Left ventricle myocardium inferior (tissue), 1 donor: ENCODE measurements at regions not wholly inside any gene's neighbourhood (a gene's known extent, or its start where the extent isn't known, plus 50 kb on each side); places are given as distances from the start of the nearest gene placed in this dataset.

Experiments
- DNase-seq: peaks from one replicate; pipeline ENCODE4 v3.0.0-alpha.2; 2020
- H3K27ac ChIP-seq: fragments of 200-600 bp; replicated peaks from 2 replicates; pipeline ENCODE4 v1.8.0; 2021
- H3K27me3 ChIP-seq: fragments of 200-600 bp; 2 replicates; pipeline ENCODE4 v1.8.0; 2021; ENCODE audit warnings: low read depth
- H3K36me3 ChIP-seq: fragments of 200-600 bp; 2 replicates; pipeline ENCODE4 v1.8.0; 2021
- H3K4me1 ChIP-seq: fragments of 200-600 bp; 2 replicates; pipeline ENCODE4 v1.8.0; 2021
- H3K4me3 ChIP-seq: fragments of 200-600 bp; 2 replicates; pipeline ENCODE4 v1.8.0; 2021; ENCODE audit warnings: mild to moderate bottlenecking, moderate library complexity
- H3K9me3 ChIP-seq: fragments of 200-600 bp; replicated peaks from 2 replicates; pipeline ENCODE4 v1.8.0; 2021
- CTCF ChIP-seq: fragments of 200-600 bp; IDR thresholded peaks from 2 replicates; pipeline ENCODE4 v1.8.0; 2021; ENCODE audit warnings: antibody characterized with exemption, mild to moderate bottlenecking, borderline replicate concordance
- intact Hi-C: fragments of 100-400 bp; cut with micrococcal nuclease; formaldehyde crosslinking; loops from one replicate; pipeline ENCODE4 v1.11.0; 2022
- donor health status: DM: no; HTN: yes; CAD: no; lungs with severe emphysema.

- Histone ChIP-seq H3K27ac (no peak overlapping the region), H3K9me3 (no peaks in the 10 kb centered on the region), H3K4me3 (no peak overlapping the region), H3K4me1 (no peaks in the 10 kb centered on the region), H3K36me3 (no peaks in the 10 kb centered on the region), H3K27me3 (no peaks in the 10 kb centered on the region)
- no peak for DNase-seq
- intact Hi-C loops: no loop called here
- TF ChIP-seq CTCF: no peak
Observed at GRCh38 chr13:38166116-38166515, 183.5 kb upstream of the UFM1 start.

- no peaks in the 10 kb centered on the region for H3K4me1 ChIP-seq
- H3K9me3 ChIP-seq: no peaks in the 10 kb centered on the region
- H3K36me3 ChIP-seq: no peaks in the 10 kb centered on the region
- no peak for DNase-seq
- TF ChIP-seq CTCF: no peak
- no peaks in the 10 kb centered on the region for H3K27me3 ChIP-seq
- intact Hi-C loops: no loop called here
- no peak overlapping the region for H3K27ac ChIP-seq
- H3K4me3 ChIP-seq: no peak overlapping the region
Observed at GRCh38 chr13:38160131-38160530, 189.5 kb upstream of the UFM1 start.

GRCh38 chr13:38159710-38160109, 189.9 kb upstream of the UFM1 start:
- H3K36me3 ChIP-seq: no peaks in the 10 kb centered on the region
- no peak for TF ChIP-seq CTCF
- DNase-seq: no peak
- no peak overlapping the region for H3K27ac ChIP-seq
- H3K4me1 ChIP-seq: no peaks in the 10 kb centered on the region
- no peak overlapping the region for H3K4me3 ChIP-seq
- no peaks in the 10 kb centered on the region for H3K27me3 ChIP-seq
- intact Hi-C loops: no loop called here
- H3K9me3 ChIP-seq: no peaks in the 10 kb centered on the region

- Histone ChIP-seq H3K27ac (no peak overlapping the region), H3K4me3 (no peak overlapping the region), H3K27me3 (no peaks in the 10 kb centered on the region), H3K4me1 (no peaks in the 10 kb centered on the region), H3K36me3 (no peaks in the 10 kb centered on the region), H3K9me3 (no peaks in the 10 kb centered on the region)
- intact Hi-C loops: no loop called here
- no peak for DNase-seq
- TF ChIP-seq CTCF: no peak
Observed at GRCh38 chr13:38147050-38147449, 202.6 kb upstream of the UFM1 start.

- no peaks in the 10 kb centered on the region for H3K27me3 ChIP-seq
- intact Hi-C loops: no loop called here
- TF ChIP-seq CTCF: no peak
- no peaks in the 10 kb centered on the region for H3K36me3 ChIP-seq
- no peak for DNase-seq
- H3K4me3 ChIP-seq: no peak overlapping the region
- no peaks in the 10 kb centered on the region for H3K4me1 ChIP-seq
- H3K27ac ChIP-seq: no peak overlapping the region
- H3K9me3 ChIP-seq: peaks cover 6% of the 10 kb centered on the region
Observed at GRCh38 chr13:38141792-38142191, 207.9 kb upstream of the UFM1 start.

GRCh38 chr13:38135592-38135991, 214.1 kb upstream of the UFM1 start:
- Histone ChIP-seq H3K36me3 (no peaks in the 10 kb centered on the region), H3K9me3 (peaks cover 15% of the 10 kb centered on the region), H3K27ac (no peak overlapping the region), H3K27me3 (no peaks in the 10 kb centered on the region), H3K4me1 (no peaks in the 10 kb centered on the region), H3K4me3 (no peak overlapping the region)
- TF ChIP-seq CTCF: no peak
- intact Hi-C loops: no loop called here
- DNase-seq: no peak
